Osteocyte (in vitro differentiated cells): ENCODE measurements at regions not wholly inside any gene's neighbourhood (a gene's known extent, or its start where the extent isn't known, plus 50 kb on each side); places are given as distances from the start of the nearest gene placed in this dataset.

Source experiments
- DNase-seq: peaks from one replicate; pipeline ENCODE4 v3.0.0; 2021; ENCODE audit warnings: mixed read lengths; ENCODE audit not compliant: unreplicated experiment; ENCODE audit errors: extremely low spot score
- H3K27ac Mint-ChIP-seq: one replicate; pipeline ENCODE4 v1.8.0; 2021; ENCODE audit warnings: mild to moderate bottlenecking, mixed read lengths; ENCODE audit not compliant: unreplicated experiment
- H3K27me3 Mint-ChIP-seq: one replicate; pipeline ENCODE4 v1.8.0; 2021; ENCODE audit warnings: mixed read lengths; ENCODE audit not compliant: unreplicated experiment
- H3K36me3 Mint-ChIP-seq: one replicate; pipeline ENCODE4 v1.8.0; 2021; ENCODE audit warnings: mixed read lengths; ENCODE audit not compliant: unreplicated experiment
- H3K4me1 Mint-ChIP-seq: one replicate; pipeline ENCODE4 v1.8.0; 2021; ENCODE audit warnings: mixed read lengths; ENCODE audit not compliant: unreplicated experiment
- H3K4me3 Mint-ChIP-seq: one replicate; pipeline ENCODE4 v1.8.0; 2021; ENCODE audit warnings: mild to moderate bottlenecking, moderate library complexity, mixed read lengths; ENCODE audit not compliant: unreplicated experiment
- H3K9me3 Mint-ChIP-seq: one replicate; pipeline ENCODE4 v1.8.0; 2021; ENCODE audit warnings: mixed read lengths; ENCODE audit not compliant: unreplicated experiment
- CTCF ChIP-seq: fragments of 200-600 bp; sonication (generic); IDR thresholded peaks from 2 replicates; pipeline ENCODE4 v1.5.0; 2021; ENCODE audit warnings: antibody characterized with exemption, mild to moderate bottlenecking, moderate library complexity

GRCh38 chr1:34400675-34401074, 224.0 kb downstream of the C1orf94 start:
- H3K36me3 Mint-ChIP-seq: no peaks in the 10 kb centered on the region
- H3K4me3 Mint-ChIP-seq: no peak overlapping the region
- TF ChIP-seq CTCF: no peak
- H3K4me1 Mint-ChIP-seq: no peaks in the 10 kb centered on the region
- no peak for DNase-seq
- no peak overlapping the region for H3K27ac Mint-ChIP-seq
- peaks cover 14% of the 10 kb centered on the region for H3K9me3 Mint-ChIP-seq
- H3K27me3 Mint-ChIP-seq: no peaks in the 10 kb centered on the region

- H3K27me3 Mint-ChIP-seq: no peaks in the 10 kb centered on the region
- peaks cover 22% of the 10 kb centered on the region for H3K9me3 Mint-ChIP-seq
- no peaks in the 10 kb centered on the region for H3K4me1 Mint-ChIP-seq
- TF ChIP-seq CTCF: no peak
- H3K4me3 Mint-ChIP-seq: no peak overlapping the region
- DNase-seq: no peak
- no peaks in the 10 kb centered on the region for H3K36me3 Mint-ChIP-seq
- no peak overlapping the region for H3K27ac Mint-ChIP-seq
Observed at GRCh38 chr1:34403156-34403555, 226.4 kb downstream of the C1orf94 start.

- TF ChIP-seq CTCF: no peak
- no peak for DNase-seq
Observed at GRCh38 chr1:34404804-34405203, 228.1 kb downstream of the C1orf94 start.

GRCh38 chr1:34405266-34405959, 228.7 kb downstream of the C1orf94 start:
- Mint-ChIP-seq H3K4me1 (no peaks in the 10 kb centered on the region), H3K4me3 (no peak overlapping the region), H3K9me3 (peaks cover 33% of the 10 kb centered on the region), H3K27ac (no peak overlapping the region), H3K27me3 (no peaks in the 10 kb centered on the region), H3K36me3 (no peaks in the 10 kb centered on the region)
- no peak for DNase-seq
- TF ChIP-seq CTCF: no peak

More at GRCh38 chr1:34404804-34405203, 228.1 kb downstream of the C1orf94 start:
- H3K27me3 Mint-ChIP-seq: no peaks in the 10 kb centered on the region
- no peak overlapping the region for H3K27ac Mint-ChIP-seq
- peaks cover 29% of the 10 kb centered on the region for H3K9me3 Mint-ChIP-seq
- H3K4me3 Mint-ChIP-seq: no peak overlapping the region
- no peaks in the 10 kb centered on the region for H3K4me1 Mint-ChIP-seq
- no peaks in the 10 kb centered on the region for H3K36me3 Mint-ChIP-seq

- Mint-ChIP-seq H3K4me3 (no peak overlapping the region), H3K4me1 (no peaks in the 10 kb centered on the region), H3K9me3 (peaks cover 39% of the 10 kb centered on the region), H3K27ac (no peak overlapping the region), H3K27me3 (no peaks in the 10 kb centered on the region), H3K36me3 (no peaks in the 10 kb centered on the region)
- DNase-seq: no peak
- TF ChIP-seq CTCF: no peak
Observed at GRCh38 chr1:34406377-34406776, 229.7 kb downstream of the C1orf94 start.
